Islet of Langerhans (tissue), 1 donor: ENCODE measurements at regions not wholly inside any gene's neighbourhood (a gene's known extent, or its start where the extent isn't known, plus 50 kb on each side); places are given as distances from the start of the nearest gene placed in this dataset.
"Not testable (repeated sequence)": the region's sequence is repeated elsewhere in the genome, so short reads cannot be mapped to it uniquely, and the experiment has no call there.

ENCODE experiments used
- FAIRE-seq: peaks from one replicate; lab custom pipeline; 2011; peaks lifted over from hg19 to GRCh38; lab: Jason Lieb, UNC

DNA sequence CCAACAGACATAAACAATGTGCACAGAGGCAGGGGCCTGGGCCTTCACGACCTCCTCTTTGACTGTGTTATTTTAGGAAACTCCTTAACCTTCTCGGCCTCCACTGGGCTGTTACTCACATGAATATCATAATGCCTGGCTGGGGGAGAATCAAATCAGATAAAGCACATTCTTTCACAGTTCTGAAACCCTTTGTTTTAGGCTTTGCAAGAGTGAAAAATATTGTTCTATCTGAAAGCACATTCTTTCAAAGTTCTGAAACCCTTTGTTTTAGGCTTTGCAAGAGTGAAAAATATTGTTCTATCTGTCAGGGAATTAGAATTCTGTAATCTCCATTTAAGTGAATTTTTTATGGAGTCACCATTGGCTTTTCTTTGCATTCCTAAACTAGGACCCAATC, 50.7 kb upstream of the SYNDIG1 start:
- no peak for FAIRE-seq

DNA sequence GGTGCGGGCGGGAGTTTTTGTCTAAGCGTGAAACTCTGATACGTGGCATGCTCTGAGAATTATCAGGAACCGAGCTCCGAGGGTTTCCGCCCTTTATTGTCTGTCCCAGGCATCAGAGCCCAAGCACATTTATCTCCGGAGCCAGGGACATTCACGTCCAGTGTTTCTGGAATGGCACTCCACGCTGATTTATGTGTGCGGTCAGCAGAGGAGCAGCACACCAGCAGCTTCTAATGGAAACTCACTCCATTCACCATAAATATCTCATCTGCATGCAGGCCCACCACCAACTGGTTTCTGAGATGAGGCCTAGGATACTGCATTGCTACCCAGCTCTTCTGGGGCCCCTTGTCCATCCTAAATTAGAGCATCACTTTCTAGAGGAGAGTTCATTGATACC, 51.9 kb upstream of the SYNDIG1 start:
- no peak for FAIRE-seq

DNA sequence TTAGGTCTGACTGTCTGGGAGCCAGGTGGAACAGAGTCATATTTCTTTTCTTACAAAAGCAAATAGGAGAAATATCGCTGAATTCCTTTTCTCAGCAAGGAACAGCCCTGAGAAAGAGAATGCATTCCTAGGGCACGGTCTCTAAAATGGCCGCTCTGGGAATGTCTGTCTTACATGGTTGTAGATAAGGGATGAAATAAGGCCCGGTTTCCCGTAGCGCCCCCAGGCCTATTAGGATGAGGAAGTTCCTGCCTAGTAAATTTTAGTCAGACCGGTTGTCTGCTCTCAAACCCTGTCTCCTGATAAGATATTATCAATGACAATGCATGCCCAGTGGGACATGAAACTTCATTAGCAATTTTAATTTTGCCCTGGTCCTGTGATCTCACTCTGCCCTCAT, 54.0 kb upstream of the SYNDIG1 start:
- not testable (repeated sequence) for FAIRE-seq

DNA sequence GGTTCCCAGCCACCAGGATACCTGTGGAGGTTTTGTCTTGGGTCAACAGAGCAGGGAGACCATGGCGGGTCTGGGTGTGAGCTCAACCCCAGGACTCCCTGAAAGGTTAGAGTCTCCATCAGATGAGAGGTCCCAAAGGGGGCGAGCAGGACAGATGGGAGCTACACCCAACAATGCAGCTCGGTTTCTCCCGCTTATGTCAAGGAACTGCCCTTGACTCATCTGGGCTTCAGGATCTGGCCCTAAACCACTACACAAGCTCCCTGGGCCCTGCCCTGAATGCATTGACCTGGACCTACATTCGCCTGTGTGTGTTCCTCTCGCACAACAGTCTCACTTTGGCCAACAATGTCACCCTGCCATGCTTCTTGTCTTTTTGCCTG, 57.6 kb upstream of the SYNDIG1 start:
- no peak for FAIRE-seq

DNA sequence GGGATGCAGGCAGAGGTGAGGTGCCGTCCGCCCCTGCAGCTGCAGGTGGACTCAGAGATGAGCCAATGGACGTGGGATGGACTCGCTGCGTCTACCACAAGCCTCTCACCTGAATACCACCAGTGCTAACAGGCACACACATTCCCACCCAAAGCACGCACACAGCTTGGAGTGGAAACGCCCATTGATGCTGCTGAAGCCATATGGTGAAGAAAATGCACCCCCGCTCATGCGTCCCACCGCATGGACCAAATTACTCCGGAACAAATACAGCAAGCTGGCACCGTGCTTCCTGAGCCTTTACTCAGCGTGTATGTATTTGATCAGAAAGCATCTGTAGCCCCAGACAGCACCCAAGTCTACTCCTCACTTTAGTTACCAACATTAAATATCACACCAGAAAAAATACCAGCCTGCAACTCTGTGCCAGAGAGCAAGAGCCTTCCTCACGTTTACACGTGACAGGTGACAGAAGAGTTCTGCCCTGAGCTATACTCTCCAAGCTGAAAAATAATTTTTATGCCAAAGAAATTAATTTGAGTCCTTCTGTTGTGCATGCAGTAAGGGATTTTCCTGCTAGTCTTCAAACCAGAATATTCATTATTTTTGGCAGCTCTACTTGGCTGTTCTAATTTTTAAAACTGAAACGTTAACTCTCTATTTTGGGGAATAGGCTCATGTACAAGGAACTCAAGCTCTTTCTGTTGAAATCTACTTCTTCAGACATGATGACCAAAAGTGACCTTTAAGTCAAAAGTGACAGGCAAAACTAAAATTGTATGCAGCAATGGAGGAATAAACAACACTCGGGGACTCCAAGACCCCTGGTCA, 58.2 kb upstream of the SYNDIG1 start:
- FAIRE-seq: no peak

DNA sequence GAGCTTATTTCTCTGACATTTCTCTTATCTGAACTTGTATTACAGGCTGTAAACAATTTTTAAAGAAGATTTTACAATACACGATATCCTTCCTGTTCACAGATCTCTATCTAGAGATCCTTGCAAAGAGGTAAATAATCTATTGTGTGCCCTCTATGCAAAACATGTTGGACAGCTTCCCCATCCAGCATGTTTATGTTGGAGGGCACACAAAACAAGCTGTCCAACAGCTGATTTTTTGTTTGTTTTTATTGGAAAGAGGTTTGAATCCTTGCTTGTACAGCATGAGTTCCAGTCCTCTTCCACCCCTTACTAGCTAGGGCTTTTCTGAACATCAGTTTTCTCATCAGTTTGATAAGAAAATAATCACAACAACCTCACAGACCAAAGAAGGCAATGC, 62.3 kb upstream of the SYNDIG1 start:
- FAIRE-seq: no peak

DNA sequence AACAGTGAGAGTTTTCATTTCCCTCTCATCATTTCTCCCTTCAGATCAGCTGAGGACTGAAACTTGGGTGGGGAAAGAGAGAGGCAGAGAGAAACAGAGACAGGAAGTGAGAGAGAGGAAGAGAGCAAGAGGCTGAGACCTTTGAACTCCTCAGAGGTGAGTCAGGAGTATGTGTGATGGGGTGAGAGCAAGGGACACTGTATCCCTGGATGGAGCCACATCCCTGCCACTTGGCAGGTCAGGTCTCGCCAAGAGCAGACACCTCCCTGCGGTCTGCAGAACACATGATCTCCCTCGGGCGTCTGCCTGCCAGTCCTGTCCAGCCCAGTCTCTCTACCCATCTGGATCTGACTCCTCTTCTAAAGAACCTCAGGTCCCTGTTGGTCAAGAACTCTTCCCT, 62.7 kb upstream of the SYNDIG1 start:
- FAIRE-seq: no peak

DNA sequence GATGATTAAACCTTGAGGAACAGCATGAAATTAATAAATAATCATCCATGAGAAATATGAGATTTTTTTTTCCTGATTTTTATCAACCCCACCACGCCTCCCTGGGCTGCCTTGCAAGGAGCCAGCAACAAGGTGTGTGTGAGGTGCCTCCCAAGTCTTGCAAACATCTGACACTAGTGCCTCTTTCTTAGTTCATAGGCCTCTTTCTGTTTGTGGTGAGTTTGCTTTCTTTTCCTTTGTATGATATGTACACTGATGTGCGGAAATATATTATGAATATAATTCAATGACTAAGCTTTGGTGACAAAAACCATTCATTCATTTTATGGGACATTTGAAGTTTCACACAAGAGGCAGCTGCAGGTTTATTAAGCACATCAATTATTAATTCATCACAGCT, 63.2 kb upstream of the SYNDIG1 start:
- FAIRE-seq: no peak

DNA sequence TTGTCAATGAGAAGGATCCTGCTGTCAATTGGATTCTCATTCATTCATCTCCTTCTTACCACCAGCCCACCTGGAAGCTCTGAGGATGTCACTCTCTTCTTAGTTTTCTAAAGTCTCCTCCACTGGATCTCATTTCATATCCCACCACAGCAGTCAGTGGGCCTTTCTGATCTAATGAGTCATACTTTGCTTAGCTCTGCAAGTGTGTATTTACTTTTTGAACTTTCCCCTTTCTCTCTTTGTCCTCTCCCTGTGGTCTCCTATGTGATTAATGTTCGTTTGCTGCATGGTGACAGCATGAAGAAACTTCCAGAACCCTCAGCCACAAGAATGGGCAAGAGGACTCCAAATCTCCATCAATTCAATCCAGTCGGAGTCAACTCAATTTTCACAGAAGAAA, 63.6 kb upstream of the SYNDIG1 start:
- no peak for FAIRE-seq

DNA sequence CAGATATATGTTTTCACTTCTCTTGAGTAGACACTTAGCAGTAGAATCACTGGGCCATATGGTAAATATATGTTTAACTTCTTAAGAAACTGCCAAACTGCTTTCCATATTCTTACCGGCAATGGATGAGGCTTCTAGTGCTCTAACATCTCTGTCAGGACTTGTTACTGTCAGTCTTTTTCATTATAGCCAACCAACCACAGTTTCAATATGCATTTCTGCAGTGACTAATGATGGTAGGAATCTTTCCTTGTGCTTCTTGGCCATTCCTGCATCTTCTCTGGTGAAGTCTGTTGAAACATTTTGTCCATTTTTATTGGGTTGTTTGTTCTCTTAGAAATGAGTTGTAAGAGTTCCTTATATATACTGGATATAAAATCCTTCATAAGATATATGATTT, 66.0 kb upstream of the SYNDIG1 start:
- FAIRE-seq: no peak

DNA sequence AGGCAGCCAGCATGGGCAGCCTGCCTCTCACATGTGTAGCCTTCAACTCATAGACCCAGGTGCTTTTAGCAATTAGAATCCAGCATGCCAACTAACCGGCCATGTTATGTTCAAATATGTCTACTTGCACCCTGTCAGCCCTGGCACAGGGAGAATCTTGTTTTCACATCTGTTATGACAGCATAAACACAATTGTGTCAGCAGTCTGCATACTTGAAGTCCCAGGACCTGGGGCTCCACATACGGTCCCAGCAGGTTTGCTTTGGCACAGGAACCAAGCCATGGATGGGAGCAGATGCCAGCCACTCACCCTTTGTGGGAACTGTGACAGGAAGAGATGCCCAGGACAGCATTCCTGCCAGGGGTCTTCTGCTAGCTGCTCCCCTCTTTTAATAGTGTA, 67.2 kb upstream of the SYNDIG1 start:
- FAIRE-seq: no peak

DNA sequence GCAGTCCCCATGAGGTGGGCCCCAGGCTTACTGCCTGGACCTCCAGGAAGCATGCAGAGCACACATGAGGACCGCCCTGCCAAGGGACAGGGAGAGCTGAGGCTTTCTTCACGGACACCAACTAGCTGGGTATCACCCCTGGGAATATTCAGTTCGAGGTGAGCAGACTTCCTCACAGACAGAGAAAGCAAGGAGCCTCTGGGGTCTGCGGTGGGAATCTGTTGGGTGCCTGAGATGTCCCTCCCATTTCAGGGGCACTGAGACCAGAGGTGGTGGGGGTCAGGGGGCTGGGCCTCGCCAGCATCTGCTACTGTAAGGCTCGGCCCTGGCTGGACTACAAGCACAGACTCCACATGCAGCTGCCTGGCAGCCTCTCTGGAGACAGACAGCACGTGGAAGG, 74.3 kb upstream of the SYNDIG1 start:
- FAIRE-seq: no peak

DNA sequence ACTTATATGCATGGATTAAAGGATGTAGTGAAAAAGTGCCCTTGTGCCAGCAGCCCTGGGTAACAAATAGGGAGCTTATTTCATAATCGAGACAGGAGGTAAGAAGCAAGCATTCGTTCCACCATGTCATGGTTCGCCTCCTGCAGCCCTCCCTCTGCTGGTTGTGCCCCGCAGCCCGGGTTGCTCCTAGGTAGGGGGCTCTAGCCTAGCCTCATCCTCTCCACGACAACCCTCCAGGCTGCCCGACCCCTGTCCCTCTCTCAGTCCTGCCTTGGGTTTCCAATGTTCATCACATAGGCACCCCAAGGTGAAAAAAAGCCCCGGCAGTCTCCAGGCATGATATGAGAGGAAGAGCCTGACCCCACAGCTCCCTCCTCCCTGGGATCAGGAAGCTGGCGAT, 75.5 kb upstream of the SYNDIG1 start:
- FAIRE-seq: no peak

DNA sequence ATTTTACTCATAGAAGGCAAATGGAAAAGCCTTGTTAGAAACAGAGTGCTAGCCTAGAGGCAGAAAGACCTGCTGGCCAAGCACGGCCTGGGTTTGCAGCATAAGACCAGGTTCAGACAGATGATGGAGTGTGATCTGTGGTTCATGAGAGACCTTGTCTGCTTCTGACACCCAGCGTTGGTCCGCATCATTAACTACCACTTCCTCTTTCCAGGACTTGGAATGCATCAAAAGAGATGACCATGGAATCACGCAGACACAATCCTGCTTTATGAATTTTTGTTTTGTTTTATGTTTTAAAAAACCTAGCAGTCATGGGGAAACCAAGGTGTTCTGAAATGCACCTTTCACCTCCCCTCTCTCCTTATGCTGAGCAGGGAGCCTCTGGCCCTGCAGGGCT, 76.8 kb upstream of the SYNDIG1 start:
- no peak for FAIRE-seq

DNA sequence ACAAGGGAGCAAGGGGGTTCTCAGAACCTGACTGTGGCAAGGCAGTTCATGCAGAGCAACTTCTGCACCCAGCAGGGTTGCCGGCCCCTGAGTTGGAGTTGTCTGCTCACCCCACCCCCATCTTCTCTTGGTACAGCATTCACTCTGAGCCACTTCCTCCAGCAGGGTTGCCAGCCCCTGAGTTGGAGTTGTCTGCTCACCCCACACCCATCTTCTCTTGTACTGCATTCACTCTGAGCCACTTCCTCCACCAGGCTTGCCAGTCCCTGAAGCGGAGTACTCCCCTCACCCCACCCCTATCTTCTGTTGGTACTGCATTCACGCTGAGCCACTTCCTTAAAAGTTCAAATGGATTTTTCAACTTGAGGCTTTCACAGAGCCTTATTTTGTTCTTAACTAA, 79.7 kb upstream of the SYNDIG1 start:
- FAIRE-seq: no peak

DNA sequence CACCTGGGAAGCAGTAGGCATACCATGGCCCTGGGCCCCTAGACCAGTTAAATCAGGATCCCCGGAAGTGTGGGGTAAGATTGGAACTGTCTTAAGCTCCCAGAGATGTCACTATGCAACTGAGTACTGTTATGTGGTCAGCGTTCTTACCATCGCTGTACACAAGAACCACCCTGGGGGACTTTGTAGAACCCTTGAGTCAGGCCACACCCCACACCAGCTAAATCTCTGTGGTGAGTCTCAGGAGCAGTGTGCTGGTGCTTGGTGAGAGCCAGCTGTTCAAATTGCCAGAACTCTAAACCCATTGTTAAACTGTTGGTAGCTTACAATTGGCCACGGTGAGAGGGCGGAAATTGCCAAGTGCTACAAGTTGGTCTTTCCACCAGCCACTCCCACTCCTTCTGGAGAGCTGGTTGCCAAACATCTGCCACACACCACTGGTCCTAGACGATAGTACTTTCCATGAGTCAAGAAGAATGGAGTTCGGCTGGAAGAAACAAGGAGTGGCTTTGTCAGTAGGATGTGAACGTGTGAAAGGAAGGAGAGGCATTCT, 80.5 kb upstream of the SYNDIG1 start:
- FAIRE-seq: no peak

DNA sequence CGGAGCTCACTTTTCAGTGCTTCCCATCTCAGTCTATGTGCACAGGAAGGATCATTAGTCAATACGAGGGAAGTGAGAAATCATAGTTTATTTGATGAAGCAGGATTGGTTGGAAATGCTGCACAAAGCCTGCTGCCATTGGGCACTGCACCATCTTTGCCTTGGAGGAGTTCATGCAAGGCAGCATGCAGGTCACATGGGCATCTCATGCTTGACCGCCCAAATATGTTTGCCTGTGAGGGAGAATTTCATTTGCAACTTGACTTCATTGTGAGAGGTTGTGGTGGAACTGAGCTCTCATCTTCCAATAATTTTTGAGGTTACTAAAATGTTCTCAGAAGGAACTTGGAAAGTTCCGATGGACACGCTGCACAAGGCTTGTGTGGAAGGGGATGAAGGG, 83.9 kb upstream of the SYNDIG1 start:
- FAIRE-seq: no peak

DNA sequence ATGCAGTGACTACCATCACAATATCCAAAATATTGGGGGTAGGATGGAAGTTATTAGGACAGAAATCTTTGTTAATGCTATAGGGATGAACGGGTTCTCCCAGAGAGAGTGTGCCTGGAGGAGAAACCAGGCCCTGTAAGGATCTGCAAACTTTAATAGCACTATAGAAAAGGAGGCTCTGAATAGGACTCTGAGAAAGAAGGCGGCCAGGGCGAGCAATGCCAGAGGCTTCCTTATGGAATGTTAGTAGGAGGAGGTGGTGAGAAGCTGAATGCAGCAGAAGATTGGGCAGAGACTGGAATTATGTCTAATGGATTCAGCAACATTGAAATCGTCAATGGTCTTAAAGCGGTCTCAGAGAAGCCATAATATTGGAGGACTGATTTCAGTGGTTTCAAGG, 84.6 kb upstream of the SYNDIG1 start:
- FAIRE-seq: no peak

DNA sequence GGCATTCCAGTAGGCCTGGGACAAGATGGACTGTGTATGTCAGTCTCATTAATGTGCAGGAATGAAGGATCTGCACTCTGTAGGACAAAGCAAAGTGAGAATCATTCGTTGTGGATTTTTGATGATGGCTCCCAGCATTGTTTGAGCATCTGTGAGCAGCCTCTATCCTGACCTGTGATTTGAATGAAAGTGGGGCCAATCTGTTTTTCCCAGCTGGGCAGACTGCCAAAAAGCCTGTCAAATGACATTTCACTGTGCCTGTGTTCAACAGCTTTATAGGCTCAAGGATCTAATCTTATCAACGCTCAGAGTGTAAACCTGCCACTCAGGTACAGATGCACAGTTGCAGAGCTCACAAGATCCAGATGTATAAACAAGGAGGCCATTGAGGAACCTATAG, 86.7 kb upstream of the SYNDIG1 start:
- FAIRE-seq: no peak

DNA sequence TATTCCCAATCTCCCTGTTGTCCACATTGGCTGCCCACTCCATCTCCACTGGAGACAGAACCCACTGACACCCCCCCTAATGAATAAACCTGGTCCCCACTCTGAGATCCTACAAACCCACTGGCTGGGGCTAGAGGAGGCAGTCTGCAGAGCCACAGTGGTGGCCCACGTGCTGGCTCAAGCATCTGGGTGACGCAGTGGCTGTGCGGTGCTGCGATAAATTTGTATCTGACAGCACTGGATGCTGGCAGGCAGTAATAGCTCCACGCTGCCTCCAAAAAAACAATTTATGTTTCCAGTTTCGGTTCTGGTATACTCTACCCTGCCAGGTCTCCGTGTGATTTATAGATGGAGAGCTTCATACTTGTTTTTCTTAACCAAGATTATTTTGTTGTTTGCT, 87.1 kb upstream of the SYNDIG1 start:
- FAIRE-seq: no peak

DNA sequence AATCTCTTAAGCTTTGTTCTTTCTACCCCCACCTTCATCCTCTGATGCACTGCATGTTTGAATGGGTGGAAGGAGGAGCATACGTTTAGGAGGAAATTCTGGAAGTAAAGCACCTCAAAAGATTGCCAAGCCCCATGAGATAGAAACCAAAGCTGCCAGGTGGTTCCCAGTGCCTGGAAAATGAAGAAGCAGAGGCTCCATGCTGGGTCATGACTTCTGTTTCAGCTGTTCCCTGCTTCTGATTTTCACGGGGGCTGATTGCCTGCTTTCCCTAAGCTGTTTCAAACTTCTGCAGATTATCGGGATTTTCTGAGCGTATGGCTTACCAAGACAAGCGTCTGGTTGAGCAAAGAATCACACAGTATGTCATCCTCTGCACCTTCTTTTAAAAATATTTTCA, 87.5 kb upstream of the SYNDIG1 start:
- FAIRE-seq: no peak

DNA sequence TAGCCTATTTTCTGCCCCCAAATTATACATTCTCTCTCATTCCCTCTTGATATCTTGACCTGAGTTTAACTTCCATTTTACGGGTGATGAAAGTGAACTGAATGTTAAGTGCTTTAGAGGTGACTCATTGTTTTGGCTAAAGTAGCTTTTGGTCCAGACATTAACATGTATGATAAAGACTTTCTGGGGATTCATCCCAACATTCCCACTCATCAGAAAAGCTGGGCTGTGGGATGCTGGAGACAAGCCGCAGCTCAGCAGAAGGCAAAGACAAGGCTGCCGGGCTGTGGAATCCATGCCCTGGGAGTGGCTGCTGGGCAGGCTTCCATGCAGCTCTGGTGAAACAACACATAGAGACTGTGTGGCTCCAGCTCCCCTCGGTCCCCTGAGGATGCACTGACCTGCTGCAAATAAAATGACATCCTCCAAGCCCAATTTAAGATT, 89.9 kb upstream of the SYNDIG1 start:
- no peak for FAIRE-seq

DNA sequence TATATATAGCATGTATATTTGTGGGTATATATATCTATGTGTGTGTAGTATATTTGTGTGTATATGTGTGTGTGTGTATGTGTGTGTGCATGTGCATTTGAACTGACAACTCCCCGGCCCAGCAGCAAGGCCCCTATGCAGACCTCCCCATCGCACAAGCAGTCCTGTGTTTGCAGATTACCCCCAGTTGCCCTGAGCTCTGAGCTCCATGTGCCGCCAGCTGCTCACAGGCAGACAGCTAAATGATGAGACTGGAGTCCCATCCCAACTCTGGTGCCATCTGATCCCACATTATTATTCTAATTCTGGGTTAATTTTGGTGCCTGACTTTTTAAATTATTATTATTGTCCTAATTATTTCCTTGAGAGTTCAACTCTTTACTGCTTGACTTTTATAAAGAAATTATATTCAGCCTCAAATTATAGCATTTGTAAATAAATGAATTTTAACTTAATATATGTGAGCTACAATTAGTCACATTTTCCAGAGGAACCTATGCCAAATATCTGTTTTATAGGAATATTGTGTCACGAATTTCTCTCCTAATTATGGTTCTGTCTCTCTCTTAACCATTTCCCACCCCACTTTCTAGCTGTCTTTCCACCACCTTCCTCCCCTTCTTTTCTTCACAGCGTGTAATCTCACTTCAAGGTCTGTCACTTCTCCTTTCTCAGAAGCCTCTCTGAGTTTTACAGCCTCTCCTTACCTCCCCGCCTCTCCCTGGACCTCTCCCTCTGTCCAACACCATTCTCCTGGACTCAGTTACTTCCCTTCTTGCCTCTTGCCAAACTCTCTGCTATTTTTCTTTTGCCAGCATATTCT, 90.6 kb upstream of the SYNDIG1 start:
- FAIRE-seq: no peak
